Fibroblast of lung (primary cell): ENCODE measurements at regions not wholly inside any gene's neighbourhood (a gene's known extent, or its start where the extent isn't known, plus 50 kb on each side); places are given as distances from the start of the nearest gene placed in this dataset.

Experiments used
- DNase-seq, 2 donors: peaks; one replicate each; pipeline versions ENCODE4 v3.0.0 to v3.0.0-alpha.2; 2010; ENCODE audit warnings: low read depth in 2 of 2
- H2AFZ ChIP-seq: 2 replicates; pipeline ENCODE4 v1.5.1; 2012; ENCODE audit warnings: low read length, control low read depth, inconsistent platforms
- H3K27ac ChIP-seq: 2 replicates; pipeline ENCODE4 v1.5.1; 2011; ENCODE audit warnings: low read length, control low read depth; ENCODE audit not compliant: insufficient read depth
- H3K27me3 ChIP-seq: 2 replicates; pipeline ENCODE4 v1.5.1; 2011; ENCODE audit warnings: mild to moderate bottlenecking, low read length; ENCODE audit not compliant: control insufficient read depth, insufficient read depth
- H3K36me3 ChIP-seq: 2 replicates; pipeline ENCODE4 v1.5.1; 2011; ENCODE audit warnings: low read length; ENCODE audit not compliant: control insufficient read depth, insufficient read depth
- H3K4me1 ChIP-seq: 2 replicates; pipeline ENCODE4 v1.5.1; 2011; ENCODE audit warnings: low read length; ENCODE audit not compliant: control insufficient read depth, insufficient read depth; ENCODE audit errors: extremely low read depth
- H3K4me2 ChIP-seq: 2 replicates; pipeline ENCODE4 v1.5.1; 2011; ENCODE audit warnings: low read length, control low read depth; ENCODE audit not compliant: insufficient read depth; ENCODE audit errors: extremely low read depth
- H3K4me3 ChIP-seq, 4 experiments: fragments of 200-600 bp in 1 of 4; sonication (generic) in 1 of 4; replicated peaks in 1 of 4; 2 replicates each; pipeline ENCODE4 v1.5.1; 2011 to 2016; ENCODE audit warnings: low read length in 4 of 4, low read depth in 3 of 4, mild to moderate bottlenecking in 3 of 4, control low read depth in 2 of 4, inconsistent platforms in 1 of 4, mixed read lengths in 1 of 4; ENCODE audit not compliant: insufficient read depth in 1 of 4; ENCODE audit errors: control extremely low read depth in 1 of 4
- H3K79me2 ChIP-seq: 2 replicates; pipeline ENCODE4 v1.5.1; 2012; ENCODE audit warnings: mild to moderate bottlenecking, low read length, inconsistent platforms; ENCODE audit not compliant: control insufficient read depth, insufficient read depth
- H3K9ac ChIP-seq: 2 replicates; pipeline ENCODE4 v1.5.1; 2011; ENCODE audit warnings: mild to moderate bottlenecking, low read length, control low read depth; ENCODE audit not compliant: insufficient read depth
- H3K9me3 ChIP-seq: 2 replicates; pipeline ENCODE4 v1.5.1; 2012; ENCODE audit warnings: low read depth, low read length; ENCODE audit not compliant: control insufficient read depth, insufficient read depth
- H4K20me1 ChIP-seq: 2 replicates; pipeline ENCODE4 v1.5.1; 2011; ENCODE audit warnings: low read length; ENCODE audit not compliant: control insufficient read depth, insufficient read depth; ENCODE audit errors: extremely low read depth
- EZH2 ChIP-seq: IDR thresholded peaks from 2 replicates; pipeline ENCODE4 v1.5.1; 2012; ENCODE audit warnings: low read length, control low read depth, mild to moderate bottlenecking; ENCODE audit errors: missing control alignments
- TF ChIP-seq, protein P1 (sequence below), 2 donors: IDR thresholded peaks in 1 of 2; conservative IDR thresholded peaks in 1 of 2; 1 replicate in 1 of 2; 2 replicates in 1 of 2; pipeline ENCODE4 v1.5.1; 2011 to 2012; ENCODE audit warnings: low read length in 2 of 2, control low read depth in 1 of 2, inconsistent platforms in 1 of 2, low read depth in 1 of 2, mild to moderate bottlenecking in 1 of 2

DNA sequence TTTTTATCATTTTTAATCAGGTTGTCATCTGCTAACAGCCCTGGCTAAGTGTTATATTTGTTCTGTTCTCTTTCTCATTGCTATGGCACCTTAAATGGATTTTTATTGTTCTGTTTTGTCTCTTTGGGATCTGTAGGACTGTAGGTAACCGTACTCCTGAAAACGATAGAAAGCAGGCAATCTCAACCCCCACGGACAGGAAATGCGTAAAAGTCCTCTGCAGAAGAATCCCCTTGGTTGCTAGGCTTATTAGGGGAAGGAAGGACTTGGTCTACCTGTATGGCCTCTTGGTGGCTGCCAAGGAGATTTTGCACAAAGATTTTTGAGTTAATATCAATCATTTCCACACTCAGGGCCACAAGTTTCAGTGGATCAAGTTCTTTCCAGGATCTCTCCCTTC is 571.9 kb upstream of the ZNF385D start:
- Histone ChIP-seq H2AFZ (no peak overlapping the region), H3K9me3 (no peaks in the 10 kb centered on the region), H3K4me1 (no peaks in the 10 kb centered on the region), H3K36me3 (no peaks in the 10 kb centered on the region), H3K27me3 (no peaks in the 10 kb centered on the region), H3K9ac (no peak overlapping the region), H3K27ac (no peak overlapping the region), H3K4me3 (no peak overlapping the region), H3K4me2 (no peak overlapping the region), H4K20me1 (no peaks in the 10 kb centered on the region), H3K79me2 (no peaks in the 10 kb centered on the region)
- TF ChIP-seq, protein P1, sequence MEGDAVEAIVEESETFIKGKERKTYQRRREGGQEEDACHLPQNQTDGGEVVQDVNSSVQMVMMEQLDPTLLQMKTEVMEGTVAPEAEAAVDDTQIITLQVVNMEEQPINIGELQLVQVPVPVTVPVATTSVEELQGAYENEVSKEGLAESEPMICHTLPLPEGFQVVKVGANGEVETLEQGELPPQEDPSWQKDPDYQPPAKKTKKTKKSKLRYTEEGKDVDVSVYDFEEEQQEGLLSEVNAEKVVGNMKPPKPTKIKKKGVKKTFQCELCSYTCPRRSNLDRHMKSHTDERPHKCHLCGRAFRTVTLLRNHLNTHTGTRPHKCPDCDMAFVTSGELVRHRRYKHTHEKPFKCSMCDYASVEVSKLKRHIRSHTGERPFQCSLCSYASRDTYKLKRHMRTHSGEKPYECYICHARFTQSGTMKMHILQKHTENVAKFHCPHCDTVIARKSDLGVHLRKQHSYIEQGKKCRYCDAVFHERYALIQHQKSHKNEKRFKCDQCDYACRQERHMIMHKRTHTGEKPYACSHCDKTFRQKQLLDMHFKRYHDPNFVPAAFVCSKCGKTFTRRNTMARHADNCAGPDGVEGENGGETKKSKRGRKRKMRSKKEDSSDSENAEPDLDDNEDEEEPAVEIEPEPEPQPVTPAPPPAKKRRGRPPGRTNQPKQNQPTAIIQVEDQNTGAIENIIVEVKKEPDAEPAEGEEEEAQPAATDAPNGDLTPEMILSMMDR (conservative IDR thresholded peaks at IDR 0.05 in 1 of 2, IDR thresholded peaks at IDR 0.05 in 1 of 2; ENCODE audit: low read depth in 1 of 2, low read length in 2 of 2): no peak
- no peak for TF ChIP-seq EZH2
- DNase-seq: no peak

GRCh38 chr3:22326305-22326704 is 575.3 kb upstream of the ZNF385D start:
- H3K27ac ChIP-seq: no peak overlapping the region
- no peaks in the 10 kb centered on the region for H3K27me3 ChIP-seq
- no peak overlapping the region for H3K4me3 ChIP-seq
- no peak overlapping the region for H3K9ac ChIP-seq
- H3K9me3 ChIP-seq: no peaks in the 10 kb centered on the region
- no peak for DNase-seq
- no peak overlapping the region for H3K4me2 ChIP-seq
- TF ChIP-seq, protein P1 (conservative IDR thresholded peaks at IDR 0.05 in 1 of 2, IDR thresholded peaks at IDR 0.05 in 1 of 2; ENCODE audit: low read depth in 1 of 2, low read length in 2 of 2): no peak
- TF ChIP-seq EZH2: no peak
- H3K79me2 ChIP-seq: no peaks in the 10 kb centered on the region
- H3K4me1 ChIP-seq: no peaks in the 10 kb centered on the region
- no peak overlapping the region for H2AFZ ChIP-seq
- no peaks in the 10 kb centered on the region for H4K20me1 ChIP-seq
- H3K36me3 ChIP-seq: no peaks in the 10 kb centered on the region

DNA sequence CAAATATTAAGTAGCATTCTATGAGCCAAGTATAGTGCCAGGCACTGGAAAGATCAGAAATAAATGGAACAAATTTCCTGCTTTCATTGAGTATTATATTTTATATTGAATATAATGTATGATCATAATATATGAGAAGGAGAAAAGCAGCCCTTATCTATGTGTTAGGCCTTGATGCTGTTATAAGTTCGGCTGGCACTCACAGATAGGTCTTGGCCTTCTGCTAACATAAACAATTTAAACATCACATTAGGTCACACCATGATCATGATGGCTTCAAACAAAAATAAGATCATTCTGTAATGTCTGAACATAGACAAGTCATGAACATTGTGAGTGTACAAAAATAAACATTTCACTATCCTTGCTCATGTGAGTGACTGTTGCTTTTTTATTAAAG is 584.0 kb upstream of the ZNF385D start:
- Histone ChIP-seq H3K27me3 (no peaks in the 10 kb centered on the region), H3K79me2 (no peaks in the 10 kb centered on the region), H3K4me3 (no peak overlapping the region), H3K27ac (no peak overlapping the region), H3K4me2 (no peak overlapping the region), H3K4me1 (no peaks in the 10 kb centered on the region), H4K20me1 (no peaks in the 10 kb centered on the region), H3K36me3 (no peaks in the 10 kb centered on the region), H3K9me3 (no peaks in the 10 kb centered on the region), H3K9ac (no peak overlapping the region), H2AFZ (no peak overlapping the region)
- no peak for TF ChIP-seq EZH2
- TF ChIP-seq, protein P1 (conservative IDR thresholded peaks at IDR 0.05 in 1 of 2, IDR thresholded peaks at IDR 0.05 in 1 of 2; ENCODE audit: low read depth in 1 of 2, low read length in 2 of 2): no peak
- DNase-seq: peak in 1 of 2 donors; percentile 9
